Prostate gland (tissue), 2 donors: ENCODE measurements at regions not wholly inside any gene's neighbourhood (a gene's known extent, or its start where the extent isn't known, plus 50 kb on each side); places are given as distances from the start of the nearest gene placed in this dataset.
A peak's percentile ranks its signal among the peaks of the same experiment; 100 is the strongest.

Source experiments
- DNase-seq: peaks from one replicate; pipeline ENCODE4 v3.0.0-alpha.2; 2019; ENCODE audit warnings: low spot score
- H3K27ac ChIP-seq, 2 donors: fragments of 200-600 bp; sonication (generic); 2 replicates each; pipeline ENCODE4 v1.5.1; 2017 to 2019
- H3K27me3 ChIP-seq: fragments of 200-600 bp; sonication (generic); replicated peaks from 2 replicates; pipeline ENCODE4 v1.5.1; 2019; ENCODE audit not compliant: insufficient read depth
- H3K36me3 ChIP-seq, 2 donors: fragments of 200-600 bp; sonication (generic); 1 replicate in 1 of 2; 2 replicates in 1 of 2; pipeline versions ENCODE4 v1.5.1 to v1.8.1; 2017 to 2019
- H3K4me1 ChIP-seq: fragments of 200-600 bp; sonication (generic); replicated peaks from 2 replicates; pipeline ENCODE4 v1.5.1; 2019
- H3K4me3 ChIP-seq, 2 donors: fragments of 200-600 bp; sonication (generic); 2 replicates each; pipeline ENCODE4 v1.5.1; 2017 to 2019
- H3K9me3 ChIP-seq: fragments of 200-600 bp; sonication (generic); 2 replicates; pipeline ENCODE4 v1.5.1; 2017
- CTCF ChIP-seq, 4 experiments: fragments of 200-600 bp in 2 of 4; fragments of 450-650 bp in 2 of 4; sonication (generic) in 2 of 4; IDR thresholded peaks; 1 replicate in 3 of 4; 2 replicates in 1 of 4; pipeline ENCODE4 v1.5.1; 2016 to 2019; ENCODE audit warnings: antibody characterized with exemption in 4 of 4, mild to moderate bottlenecking in 2 of 4, moderate library complexity in 2 of 4
- POLR2A ChIP-seq: fragments of 450-650 bp; IDR thresholded peaks from one replicate; pipeline ENCODE4 v1.6.1; 2016; ENCODE audit warnings: antibody characterized with exemption, mild to moderate bottlenecking
- POLR2AphosphoS5 ChIP-seq: sonication (generic); formaldehyde crosslinking; IDR thresholded peaks from one replicate; pipeline ENCODE4 v1.6.1; 2017; ENCODE audit warnings: antibody characterized with exemption
- WGBS: methylation state at CpG from one replicate; pipeline ENCODE4 v1.1.5; 2018; 5-methylcytosine and 5-hydroxymethylcytosine counted together
- intact Hi-C: fragments of 100-400 bp; cut with DNase I; formaldehyde crosslinking; loops from one replicate; pipeline ENCODE4 v1.14.2; 2022

DNA sequence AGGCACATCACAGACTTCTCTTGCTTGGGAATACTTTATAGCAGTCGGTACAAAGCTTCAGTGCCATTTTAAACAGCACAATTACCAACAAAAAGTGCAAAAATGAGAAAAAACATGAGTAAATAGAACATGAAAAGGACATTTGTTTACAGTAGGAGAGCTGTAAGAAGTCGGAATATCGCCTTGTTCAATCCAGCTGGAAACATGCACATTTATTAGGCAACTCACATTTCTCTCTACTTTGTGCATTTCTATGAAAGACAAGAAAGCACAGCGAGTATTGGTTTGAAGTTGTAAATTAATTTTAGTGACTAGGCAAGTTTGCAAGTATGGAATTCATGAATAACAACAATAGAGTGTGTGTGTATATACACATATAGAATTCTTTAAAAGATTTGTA, 484.7 kb downstream of the DACH1 start:
- WGBS, result 54% methylated on average over 4 of the region's 4 CpGs
- Histone ChIP-seq H3K36me3 (no peaks in the 10 kb centered on the region), H3K27me3 (no peaks in the 10 kb centered on the region), H3K9me3 (no peaks in the 10 kb centered on the region), H3K4me1 (no peaks in the 10 kb centered on the region), H3K4me3 (no peak overlapping the region), H3K27ac (no peak overlapping the region)
- DNase-seq, result no peak
- intact Hi-C loops, result no loop called here
- TF ChIP-seq POLR2A (no peak), CTCF (IDR thresholded peaks at IDR 0.05) (no peak), POLR2AphosphoS5 (no peak)

GRCh38 chr13:71380191-71380590, 486.8 kb downstream of the DACH1 start:
- intact Hi-C loops, result no loop called here
- TF ChIP-seq CTCF (IDR thresholded peaks at IDR 0.05) (no peak), POLR2A (no peak), POLR2AphosphoS5 (no peak)
- 88% methylated on average over 2 of the region's 2 CpGs for WGBS
- H3K4me1 ChIP-seq, result no peaks in the 10 kb centered on the region
- H3K27me3 ChIP-seq, result no peaks in the 10 kb centered on the region
- no peak overlapping the region for H3K27ac ChIP-seq
- no peak overlapping the region for H3K4me3 ChIP-seq
- H3K9me3 ChIP-seq, result no peaks in the 10 kb centered on the region
- H3K36me3 ChIP-seq, result no peaks in the 10 kb centered on the region
- DNase-seq, result no peak

- H3K9me3 ChIP-seq, result no peaks in the 10 kb centered on the region
- no peaks in the 10 kb centered on the region for H3K27me3 ChIP-seq
- no peak for DNase-seq
- WGBS, result 5% methylated on average over 5 of the region's 5 CpGs
- H3K36me3 ChIP-seq, result no peaks in the 10 kb centered on the region
- intact Hi-C loops, result no loop called here
- no peaks in the 10 kb centered on the region for H3K4me1 ChIP-seq
- peak overlapping the region; percentile 6 to 17 for H3K4me3 ChIP-seq
- H3K27ac ChIP-seq, result peak overlapping the region; percentile 58 to 61
- TF ChIP-seq POLR2A (no peak), POLR2AphosphoS5 (peak; percentile 6), CTCF (IDR thresholded peaks at IDR 0.05) (no peak)
Measured at GRCh38 chr13:71378961-71379905, 487.8 kb downstream of the DACH1 start.

GRCh38 chr13:71374471-71375049, 492.4 kb downstream of the DACH1 start:
- WGBS, result 64% methylated on average over 3 of the region's 3 CpGs
- intact Hi-C loops, result no loop called here
- H3K36me3 ChIP-seq, result no peaks in the 10 kb centered on the region
- no peaks in the 10 kb centered on the region for H3K27me3 ChIP-seq
- H3K9me3 ChIP-seq, result no peaks in the 10 kb centered on the region
- TF ChIP-seq CTCF (IDR thresholded peaks at IDR 0.05), result no peak
- TF ChIP-seq POLR2AphosphoS5, result no peak
- TF ChIP-seq POLR2A, result no peak
- H3K4me3 ChIP-seq, result no peak overlapping the region
- H3K4me1 ChIP-seq, result no peaks in the 10 kb centered on the region
- no peak for DNase-seq
- H3K27ac ChIP-seq, result no peak overlapping the region

DNA sequence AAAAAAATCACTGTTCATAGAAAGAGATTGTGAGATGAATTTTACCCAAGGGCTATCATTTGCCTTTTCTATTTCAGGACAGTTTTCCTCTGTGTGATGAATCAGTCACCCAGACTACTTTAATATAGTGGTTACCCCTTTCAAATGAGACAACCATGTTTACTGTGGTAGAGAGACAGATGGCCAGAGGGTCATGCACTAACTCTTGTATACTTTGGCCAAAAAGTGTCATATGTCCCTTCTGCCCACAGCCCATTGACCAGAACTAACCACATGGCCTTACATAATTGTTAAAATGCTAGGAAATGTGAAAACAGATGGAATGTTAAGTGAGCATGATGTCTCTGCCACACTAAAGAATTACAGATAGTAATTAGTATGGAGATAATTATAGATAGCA, 498.7 kb downstream of the DACH1 start:
- TF ChIP-seq CTCF (IDR thresholded peaks at IDR 0.05) (no peak), POLR2A (no peak), POLR2AphosphoS5 (no peak)
- no peaks in the 10 kb centered on the region for H3K4me1 ChIP-seq
- no peaks in the 10 kb centered on the region for H3K9me3 ChIP-seq
- no peak for DNase-seq
- H3K27me3 ChIP-seq, result no peaks in the 10 kb centered on the region
- H3K4me3 ChIP-seq, result no peak overlapping the region
- intact Hi-C loops, result no loop called here
- H3K36me3 ChIP-seq, result no peaks in the 10 kb centered on the region
- no peak overlapping the region for H3K27ac ChIP-seq
